K562 (cell line): ENCODE measurements at regions not wholly inside any gene's neighbourhood (a gene's known extent, or its start where the extent isn't known, plus 50 kb on each side); places are given as distances from the start of the nearest gene placed in this dataset.

Experiments
- ATAC-seq: fragments of 200-7000 bp; cut with Tn5 transposase; 3 replicates; pipeline ENCODE4 v1.9.1; 2020; ENCODE audit warnings: moderate library complexity
- BruUV-seq: library from RNA; stranded (reverse); fragments of 400-500 nt; replicated peaks from 2 replicates; lab custom pipeline; 2021; lab: Mats Ljungman, UMichigan
- CTCF ChIA-PET: fragments of 300-600 bp; formaldehyde crosslinking; extraction: SDS; loops from one replicate; lab custom pipeline; 2021; ENCODE audit warnings: low intra/inter-chr PET ratio; lab: Yijun Ruan, JAX
- POLR2A ChIA-PET: fragments of 300-600, 350-650 bp; sonication (Branson Sonifier 250); formaldehyde crosslinking; extraction: SDS; loops from one replicate; lab custom pipeline; 2021; ENCODE audit warnings: antibody characterized with exemption, inconsistent platforms; lab: Yijun Ruan, JAX
- DNase-seq, 4 experiments: peaks; one replicate each; pipeline versions ENCODE4 v3.0.0 to v3.0.0-alpha.2; 2011 to 2018; ENCODE audit warnings: low spot score in 3 of 4, mixed read lengths in 3 of 4; ENCODE audit errors: extremely low read depth in 1 of 4
- FAIRE-seq: peaks from 2 replicates; lab custom pipeline; 2011; peaks lifted over from hg19 to GRCh38; lab: Jason Lieb, UNC
- H2AFZ ChIP-seq: 2 replicates; pipeline ENCODE4 v1.6.0; 2011; ENCODE audit warnings: low read depth, low read length, control low read depth, inconsistent platforms
- H3K27ac ChIP-seq: fragments of 200-600 bp; 3 replicates; pipeline ENCODE4 v1.8.0; 2011; ENCODE audit warnings: low read depth, mild to moderate bottlenecking, control low read depth, inconsistent platforms, low read length, moderate library complexity, mixed read lengths; ENCODE audit errors: extremely low read depth
- H3K27me3 ChIP-seq, 2 experiments: fragments of 300-600 bp in 1 of 2; 2 replicates in 1 of 2; 3 replicates in 1 of 2; pipeline versions ENCODE4 v1.6.0 to v1.8.0; 2011; ENCODE audit warnings: inconsistent platforms in 2 of 2, low read length in 2 of 2, mild to moderate bottlenecking in 1 of 2, mixed read lengths in 1 of 2, moderate library complexity in 1 of 2; ENCODE audit not compliant: control insufficient read depth in 2 of 2, insufficient read depth in 2 of 2
- H3K36me3 ChIP-seq: fragments of 300-600 bp; 3 replicates; pipeline ENCODE4 v1.8.0; 2011; ENCODE audit warnings: mild to moderate bottlenecking, low read length, inconsistent platforms; ENCODE audit not compliant: control insufficient read depth, insufficient read depth
- H3K4me1 ChIP-seq, 2 experiments: fragments of 200-600 bp in 1 of 2; replicated peaks in 1 of 2; 2 replicates in 1 of 2; 3 replicates in 1 of 2; pipeline versions ENCODE4 v1.5.1 to v1.8.0; 2011; ENCODE audit warnings: inconsistent platforms in 2 of 2, low read length in 2 of 2, mild to moderate bottlenecking in 1 of 2, mixed read lengths in 1 of 2, moderate library complexity in 1 of 2; ENCODE audit not compliant: control insufficient read depth in 2 of 2, insufficient read depth in 2 of 2
- H3K4me2 ChIP-seq: 2 replicates; pipeline ENCODE4 v1.6.1; 2011; ENCODE audit warnings: low read length, control low read depth, inconsistent platforms, mixed read lengths; ENCODE audit not compliant: insufficient read depth
- H3K4me3 ChIP-seq: fragments of 200-600 bp; sonication (generic), shearing (Covaris generic); 2 replicates; pipeline ENCODE4 v1.5.1; 2016; ENCODE audit warnings: control low read depth, inconsistent platforms
- H3K79me2 ChIP-seq: fragments of 200-600 bp; 3 replicates; pipeline ENCODE4 v1.8.0; 2011; ENCODE audit warnings: low read length, inconsistent platforms; ENCODE audit not compliant: control insufficient read depth, insufficient read depth
- H3K9ac ChIP-seq, 2 experiments: 2 replicates each; pipeline versions ENCODE4 v1.6.0 to v1.6.1; 2011; ENCODE audit warnings: low read depth in 2 of 2, low read length in 2 of 2, control low read depth in 1 of 2, inconsistent platforms in 1 of 2, mild to moderate bottlenecking in 1 of 2, mixed read lengths in 1 of 2; ENCODE audit not compliant: insufficient read depth in 1 of 2
- H3K9me1 ChIP-seq: one replicate; pipeline ENCODE4 v1.6.0; 2011; ENCODE audit warnings: inconsistent platforms, mild to moderate bottlenecking, low read length, moderate library complexity; ENCODE audit not compliant: control insufficient read depth, insufficient read depth
- H3K9me3 ChIP-seq: replicated peaks from 2 replicates; pipeline ENCODE4 v1.5.1; 2011; ENCODE audit warnings: low read depth, low read length, inconsistent platforms; ENCODE audit not compliant: control insufficient read depth, insufficient read depth
- H4K20me1 ChIP-seq: replicated peaks from 2 replicates; pipeline ENCODE4 v1.6.1; 2011; ENCODE audit warnings: low read length, inconsistent platforms, mixed read lengths; ENCODE audit not compliant: control insufficient read depth, insufficient read depth
- ZBTB1 ChIP-seq: sonication (generic); formaldehyde crosslinking; IDR thresholded peaks from 2 replicates; pipeline ENCODE4 v1.8.1; 2023; ENCODE audit warnings: missing genetic modification reagents, low read depth, mild to moderate bottlenecking, borderline replicate concordance
- ZBTB8A ChIP-seq: fragments of 450-650 bp; IDR thresholded peaks from 2 replicates; pipeline ENCODE4 v1.6.1; 2018; ENCODE audit warnings: mild to moderate bottlenecking, moderate library complexity; ENCODE audit not compliant: partially characterized antibody
- ZNF263 ChIP-seq: sonication (generic); formaldehyde crosslinking; IDR thresholded peaks from 2 replicates; pipeline ENCODE4 v1.8.0; 2022; ENCODE audit warnings: mild to moderate bottlenecking, missing genetic modification reagents, borderline replicate concordance
- WGBS: fragments of 100-300 bp; shearing (Covaris generic); methylation state at CpG from one replicate; pipeline ENCODE4 v1.1.6; 2016; ENCODE audit warnings: low coverage, mixed read lengths; ENCODE audit not compliant: insufficient coverage; ENCODE audit errors: missing lambda C conversion rate; 5-methylcytosine and 5-hydroxymethylcytosine counted together
- in situ Hi-C: fragments of 300-500 bp; cut with MboI; formaldehyde crosslinking; loops from 4 replicates; pipeline ENCODE4 v1.15.0; 2018; ENCODE audit warnings: inconsistent platforms, mixed read lengths
- intact Hi-C: fragments of 100-400 bp; cut with micrococcal nuclease; formaldehyde crosslinking; loops from 2 replicates; pipeline ENCODE4 v1.14.2; 2022
- TF ChIP-seq, protein P1 (sequence below): fragments of 450-650 bp; IDR thresholded peaks from 2 replicates; pipeline ENCODE4 v1.6.1; 2017; ENCODE audit warnings: antibody characterized with exemption, mild to moderate bottlenecking
- TF ChIP-seq, protein P2 (sequence below): fragments of 250-450 bp; sonication (Bioruptor Pico); IDR thresholded peaks from 2 replicates; pipeline ENCODE4 v1.8.0; 2021; ENCODE audit warnings: mild to moderate bottlenecking, moderate library complexity
- TF ChIP-seq, protein P3 (sequence below): IDR thresholded peaks from 3 replicates; pipeline ENCODE4 v1.6.1; 2011; ENCODE audit warnings: borderline replicate concordance, mild to moderate bottlenecking, moderate library complexity; ENCODE audit not compliant: insufficient read length; ENCODE audit errors: extremely low read depth

DNA sequence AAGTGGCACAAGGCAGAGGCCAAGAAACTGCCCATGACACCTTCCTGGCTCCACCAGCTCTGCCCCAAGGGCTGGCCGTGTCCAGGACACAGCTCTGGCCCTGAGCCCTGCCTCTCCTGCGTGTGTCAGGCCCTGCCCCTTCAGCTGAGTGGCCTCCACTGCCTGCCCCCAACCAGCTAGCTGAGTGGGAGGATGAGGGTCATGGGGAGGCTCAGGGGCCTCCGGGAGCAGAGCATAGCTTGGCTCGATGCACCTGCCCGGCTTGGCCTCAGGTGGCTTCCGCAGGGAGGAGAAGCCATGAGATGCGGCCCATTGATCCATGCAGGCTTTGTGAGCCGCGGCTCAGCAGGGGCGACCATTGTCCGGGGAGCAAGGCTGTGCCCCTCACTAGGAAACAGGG is 108.7 kb upstream of the TTC34 start:
- Histone ChIP-seq H2AFZ (no peak overlapping the region), H4K20me1 (peaks cover 5% of the 10 kb centered on the region; the same call in 1 of the 2 replicates), H3K9ac (no peak overlapping the region), H3K79me2 (no peaks in the 10 kb centered on the region), H3K4me2 (no peak overlapping the region), H3K9me1 (no peaks in the 10 kb centered on the region), H3K27ac (no peak overlapping the region), H3K27me3 (peaks cover 0 to 24% of the 10 kb centered on the region in 2 experiments; a peak in 3 of 5 replicates), H3K4me1 (peaks cover 0 to 10% of the 10 kb centered on the region in 2 experiments; a peak in 2 of 5 replicates), H3K9me3 (no peaks in the 10 kb centered on the region), H3K4me3 (no peak overlapping the region), H3K36me3 (no peaks in the 10 kb centered on the region)
- ATAC-seq: no peak
- intact Hi-C loops (no loop called here), in situ Hi-C loops (loop anchor here (25.0 kb wide), 1 partner anchor 223 kb away; no protein-coding TSS in a partner anchor)
- FAIRE-seq: no peak
- CTCF ChIA-PET: no interaction called here
- 2% methylated on average over 11 of the region's 11 CpGs for WGBS
- DNase-seq: no peak
- POLR2A ChIA-PET: no interaction called here
- BruUV-seq: no TSS peak
- TF ChIP-seq, protein P1, sequence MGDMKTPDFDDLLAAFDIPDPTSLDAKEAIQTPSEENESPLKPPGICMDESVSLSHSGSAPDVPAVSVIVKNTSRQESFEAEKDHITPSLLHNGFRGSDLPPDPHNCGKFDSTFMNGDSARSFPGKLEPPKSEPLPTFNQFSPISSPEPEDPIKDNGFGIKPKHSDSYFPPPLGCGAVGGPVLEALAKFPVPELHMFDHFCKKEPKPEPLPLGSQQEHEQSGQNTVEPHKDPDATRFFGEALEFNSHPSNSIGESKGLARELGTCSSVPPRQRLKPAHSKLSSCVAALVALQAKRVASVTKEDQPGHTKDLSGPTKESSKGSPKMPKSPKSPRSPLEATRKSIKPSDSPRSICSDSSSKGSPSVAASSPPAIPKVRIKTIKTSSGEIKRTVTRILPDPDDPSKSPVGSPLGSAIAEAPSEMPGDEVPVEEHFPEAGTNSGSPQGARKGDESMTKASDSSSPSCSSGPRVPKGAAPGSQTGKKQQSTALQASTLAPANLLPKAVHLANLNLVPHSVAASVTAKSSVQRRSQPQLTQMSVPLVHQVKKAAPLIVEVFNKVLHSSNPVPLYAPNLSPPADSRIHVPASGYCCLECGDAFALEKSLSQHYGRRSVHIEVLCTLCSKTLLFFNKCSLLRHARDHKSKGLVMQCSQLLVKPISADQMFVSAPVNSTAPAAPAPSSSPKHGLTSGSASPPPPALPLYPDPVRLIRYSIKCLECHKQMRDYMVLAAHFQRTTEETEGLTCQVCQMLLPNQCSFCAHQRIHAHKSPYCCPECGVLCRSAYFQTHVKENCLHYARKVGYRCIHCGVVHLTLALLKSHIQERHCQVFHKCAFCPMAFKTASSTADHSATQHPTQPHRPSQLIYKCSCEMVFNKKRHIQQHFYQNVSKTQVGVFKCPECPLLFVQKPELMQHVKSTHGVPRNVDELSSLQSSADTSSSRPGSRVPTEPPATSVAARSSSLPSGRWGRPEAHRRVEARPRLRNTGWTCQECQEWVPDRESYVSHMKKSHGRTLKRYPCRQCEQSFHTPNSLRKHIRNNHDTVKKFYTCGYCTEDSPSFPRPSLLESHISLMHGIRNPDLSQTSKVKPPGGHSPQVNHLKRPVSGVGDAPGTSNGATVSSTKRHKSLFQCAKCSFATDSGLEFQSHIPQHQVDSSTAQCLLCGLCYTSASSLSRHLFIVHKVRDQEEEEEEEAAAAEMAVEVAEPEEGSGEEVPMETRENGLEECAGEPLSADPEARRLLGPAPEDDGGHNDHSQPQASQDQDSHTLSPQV: no peak
- TF ChIP-seq, protein P2, sequence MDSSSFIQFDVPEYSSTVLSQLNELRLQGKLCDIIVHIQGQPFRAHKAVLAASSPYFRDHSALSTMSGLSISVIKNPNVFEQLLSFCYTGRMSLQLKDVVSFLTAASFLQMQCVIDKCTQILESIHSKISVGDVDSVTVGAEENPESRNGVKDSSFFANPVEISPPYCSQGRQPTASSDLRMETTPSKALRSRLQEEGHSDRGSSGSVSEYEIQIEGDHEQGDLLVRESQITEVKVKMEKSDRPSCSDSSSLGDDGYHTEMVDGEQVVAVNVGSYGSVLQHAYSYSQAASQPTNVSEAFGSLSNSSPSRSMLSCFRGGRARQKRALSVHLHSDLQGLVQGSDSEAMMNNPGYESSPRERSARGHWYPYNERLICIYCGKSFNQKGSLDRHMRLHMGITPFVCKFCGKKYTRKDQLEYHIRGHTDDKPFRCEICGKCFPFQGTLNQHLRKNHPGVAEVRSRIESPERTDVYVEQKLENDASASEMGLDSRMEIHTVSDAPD: no peak
- TF ChIP-seq ZBTB8A: no peak
- TF ChIP-seq, protein P3, sequence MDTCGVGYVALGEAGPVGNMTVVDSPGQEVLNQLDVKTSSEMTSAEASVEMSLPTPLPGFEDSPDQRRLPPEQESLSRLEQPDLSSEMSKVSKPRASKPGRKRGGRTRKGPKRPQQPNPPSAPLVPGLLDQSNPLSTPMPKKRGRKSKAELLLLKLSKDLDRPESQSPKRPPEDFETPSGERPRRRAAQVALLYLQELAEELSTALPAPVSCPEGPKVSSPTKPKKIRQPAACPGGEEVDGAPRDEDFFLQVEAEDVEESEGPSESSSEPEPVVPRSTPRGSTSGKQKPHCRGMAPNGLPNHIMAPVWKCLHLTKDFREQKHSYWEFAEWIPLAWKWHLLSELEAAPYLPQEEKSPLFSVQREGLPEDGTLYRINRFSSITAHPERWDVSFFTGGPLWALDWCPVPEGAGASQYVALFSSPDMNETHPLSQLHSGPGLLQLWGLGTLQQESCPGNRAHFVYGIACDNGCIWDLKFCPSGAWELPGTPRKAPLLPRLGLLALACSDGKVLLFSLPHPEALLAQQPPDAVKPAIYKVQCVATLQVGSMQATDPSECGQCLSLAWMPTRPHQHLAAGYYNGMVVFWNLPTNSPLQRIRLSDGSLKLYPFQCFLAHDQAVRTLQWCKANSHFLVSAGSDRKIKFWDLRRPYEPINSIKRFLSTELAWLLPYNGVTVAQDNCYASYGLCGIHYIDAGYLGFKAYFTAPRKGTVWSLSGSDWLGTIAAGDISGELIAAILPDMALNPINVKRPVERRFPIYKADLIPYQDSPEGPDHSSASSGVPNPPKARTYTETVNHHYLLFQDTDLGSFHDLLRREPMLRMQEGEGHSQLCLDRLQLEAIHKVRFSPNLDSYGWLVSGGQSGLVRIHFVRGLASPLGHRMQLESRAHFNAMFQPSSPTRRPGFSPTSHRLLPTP: no peak
- no peak for TF ChIP-seq ZBTB1 (CRISPR knock-in tag)
- no peak for TF ChIP-seq ZNF263 (CRISPR knock-in tag)
